H1 (cell line): ENCODE measurements at regions not wholly inside any gene's neighbourhood (a gene's known extent, or its start where the extent isn't known, plus 50 kb on each side); places are given as distances from the start of the nearest gene placed in this dataset.

Experiments used
- CTCF ChIA-PET: fragments of 300-600 bp; sonication (Branson Sonifier 250); formaldehyde crosslinking; loops from one replicate; lab custom pipeline; 2021; ENCODE audit not compliant: partially characterized antibody; lab: Charles Lee
- POLR2A ChIA-PET: fragments of 300-600 bp; sonication (Branson Sonifier 250); formaldehyde crosslinking; loops from one replicate; lab custom pipeline; 2021; ENCODE audit warnings: inconsistent platforms; ENCODE audit not compliant: partially characterized antibody; lab: Charles Lee
- DNase-seq, 2 experiments: peaks; one replicate each; pipeline versions ENCODE4 v3.0.0 to v3.0.0-alpha.2; 2010 to 2022; ENCODE audit warnings: low spot score in 2 of 2, low read depth in 1 of 2, mixed read lengths in 1 of 2
- FAIRE-seq: peaks from 2 replicates; lab custom pipeline; 2011; peaks lifted over from hg19 to GRCh38; lab: Jason Lieb, UNC
- H2AFZ ChIP-seq: 2 replicates; pipeline ENCODE4 v1.8.1; 2012; ENCODE audit warnings: low read length, inconsistent platforms
- H2AK5ac ChIP-seq: 2 replicates; pipeline ENCODE4 v1.6.1; 2013; ENCODE audit warnings: low read depth, low read length
- H2BK120ac ChIP-seq: replicated peaks from 2 replicates; pipeline ENCODE3; 2013; ENCODE audit warnings: low read depth, low read length, inconsistent platforms
- H2BK12ac ChIP-seq: 2 replicates; pipeline ENCODE4 v1.6.1; 2013; ENCODE audit warnings: low read depth, low read length
- H2BK15ac ChIP-seq: 2 replicates; pipeline ENCODE4 v1.6.1; 2013; ENCODE audit warnings: low read length
- H2BK20ac ChIP-seq: 2 replicates; pipeline ENCODE4 v1.6.1; 2013; ENCODE audit warnings: low read length
- H2BK5ac ChIP-seq: 2 replicates; pipeline ENCODE4 v1.6.1; 2013; ENCODE audit warnings: low read depth, low read length
- H3K14ac ChIP-seq: 2 replicates; pipeline ENCODE4 v1.6.1; 2013; ENCODE audit warnings: inconsistent platforms; ENCODE audit not compliant: insufficient read length
- H3K18ac ChIP-seq: 2 replicates; pipeline ENCODE4 v1.6.1; 2013; ENCODE audit warnings: low read length; ENCODE audit errors: extremely low read depth
- H3K23ac ChIP-seq: 2 replicates; pipeline ENCODE4 v1.6.1; 2013; ENCODE audit warnings: inconsistent platforms; ENCODE audit not compliant: insufficient read length
- H3K23me2 ChIP-seq: 2 replicates; pipeline ENCODE4 v1.6.1; 2013; ENCODE audit warnings: low read depth, low read length
- H3K27ac ChIP-seq: 2 replicates; pipeline ENCODE4 v1.6.1; 2011; ENCODE audit warnings: low read depth, low read length, inconsistent platforms
- H3K27me3 ChIP-seq, 4 experiments: replicated peaks in 1 of 4; 1 replicate in 1 of 4; 2 replicates in 3 of 4; pipeline versions ENCODE4 v1.6.1 to v1.8.1; 2011 to 2013; ENCODE audit warnings: low read length in 3 of 4, mild to moderate bottlenecking in 3 of 4, inconsistent platforms in 2 of 4, mixed read lengths in 2 of 4, moderate library complexity in 1 of 4; ENCODE audit not compliant: control insufficient read depth in 3 of 4, insufficient read depth in 3 of 4; ENCODE audit errors: extremely low read depth in 1 of 4
- H3K36me3 ChIP-seq, 4 experiments: 2 replicates each; pipeline versions ENCODE4 v1.6.1 to v1.8.1; 2011 to 2013; ENCODE audit warnings: mild to moderate bottlenecking in 4 of 4, low read length in 3 of 4, moderate library complexity in 2 of 4, control low read depth in 1 of 4, inconsistent platforms in 1 of 4; ENCODE audit not compliant: insufficient read depth in 4 of 4, control insufficient read depth in 2 of 4
- H3K4ac ChIP-seq: replicated peaks from 2 replicates; pipeline ENCODE3; 2013; ENCODE audit warnings: low read length, low read depth, mixed read lengths, inconsistent platforms; ENCODE audit not compliant: insufficient read length
- H3K4me1 ChIP-seq, 4 experiments: replicated peaks in 1 of 4; 1 replicate in 1 of 4; 2 replicates in 3 of 4; pipeline versions ENCODE4 v1.6.1 to v1.8.1; 2011 to 2013; ENCODE audit warnings: low read length in 3 of 4, inconsistent platforms in 2 of 4, mixed read lengths in 1 of 4; ENCODE audit not compliant: insufficient read depth in 4 of 4, control insufficient read depth in 3 of 4
- H3K4me2 ChIP-seq, 2 experiments: 2 replicates each; pipeline versions ENCODE4 v1.6.1 to v1.8.1; 2011 to 2013; ENCODE audit warnings: low read depth in 2 of 2, low read length in 2 of 2, control low read depth in 1 of 2, inconsistent platforms in 1 of 2, mild to moderate bottlenecking in 1 of 2; ENCODE audit not compliant: insufficient read depth in 1 of 2
- H3K4me3 ChIP-seq, 4 experiments: fragments of 200-600, 300-600 bp in 1 of 4; sonication (generic), shearing (Covaris generic), sonication (Bioruptor Twin) in 1 of 4; 2 replicates each; pipeline versions ENCODE4 v1.5.1 to v1.8.1; 2011 to 2016; ENCODE audit warnings: low read length in 4 of 4, low read depth in 3 of 4, control low read depth in 2 of 4, inconsistent platforms in 2 of 4, mild to moderate bottlenecking in 2 of 4, mixed read lengths in 1 of 4, moderate library complexity in 1 of 4; ENCODE audit not compliant: insufficient read depth in 2 of 4; ENCODE audit errors: extremely low read depth in 1 of 4
- H3K56ac ChIP-seq: replicated peaks from 2 replicates; pipeline ENCODE3; 2013; ENCODE audit warnings: low read depth, mild to moderate bottlenecking, mixed read lengths, low read length, inconsistent platforms; ENCODE audit not compliant: insufficient read length
- H3K79me1 ChIP-seq: 2 replicates; pipeline ENCODE4 v1.6.1; 2013; ENCODE audit warnings: low read depth, low read length, control low read depth
- H3K79me2 ChIP-seq, 2 experiments: 2 replicates each; pipeline versions ENCODE4 v1.6.1 to v1.8.1; 2012 to 2013; ENCODE audit warnings: low read length in 2 of 2, mild to moderate bottlenecking in 2 of 2, inconsistent platforms in 1 of 2; ENCODE audit not compliant: insufficient read depth in 2 of 2, control insufficient read depth in 1 of 2
- H3K9ac ChIP-seq, 4 experiments: replicated peaks in 1 of 4; 1 replicate in 1 of 4; 2 replicates in 3 of 4; pipeline versions ENCODE4 v1.6.1 to v1.8.1; 2011 to 2013; ENCODE audit warnings: low read depth in 3 of 4, low read length in 3 of 4, control low read depth in 2 of 4, mild to moderate bottlenecking in 2 of 4, moderate library complexity in 2 of 4, inconsistent platforms in 1 of 4; ENCODE audit errors: extremely low read depth in 1 of 4
- H3K9me3 ChIP-seq, 2 experiments: 2 replicates each; pipeline versions ENCODE4 v1.6.1 to v1.8.1; 2012 to 2013; ENCODE audit warnings: mild to moderate bottlenecking in 2 of 2, moderate library complexity in 2 of 2, control low read depth in 1 of 2, inconsistent platforms in 1 of 2, low read depth in 1 of 2, low read length in 1 of 2, mixed read lengths in 1 of 2; ENCODE audit not compliant: insufficient read depth in 2 of 2
- H4K20me1 ChIP-seq, 2 experiments: replicated peaks in 1 of 2; 2 replicates each; pipeline versions ENCODE3 to v1.8.1; 2011 to 2013; ENCODE audit warnings: inconsistent platforms in 2 of 2, low read length in 2 of 2, mild to moderate bottlenecking in 1 of 2; ENCODE audit not compliant: insufficient read depth in 2 of 2, control insufficient read depth in 1 of 2
- H4K5ac ChIP-seq: 2 replicates; pipeline ENCODE4 v1.6.1; 2013; ENCODE audit warnings: low read length, low read depth, mixed read lengths, inconsistent platforms; ENCODE audit not compliant: insufficient read length
- H4K8ac ChIP-seq: 2 replicates; pipeline ENCODE4 v1.8.0; 2013; ENCODE audit warnings: mild to moderate bottlenecking, moderate library complexity, low read length, inconsistent platforms; ENCODE audit not compliant: insufficient read depth; ENCODE audit errors: extremely low read depth
- H4K91ac ChIP-seq: replicated peaks from 2 replicates; pipeline ENCODE3; 2013; ENCODE audit warnings: low read length, mixed read lengths, inconsistent platforms; ENCODE audit not compliant: insufficient read length
- ASH2L ChIP-seq: fragments of 200-600, 300-600 bp; sonication (generic); IDR thresholded peaks from one replicate; pipeline ENCODE4 v1.7.1; 2017; ENCODE audit warnings: low read length
- BRCA1 ChIP-seq: IDR thresholded peaks from 2 replicates; pipeline ENCODE4 v1.6.1; 2012; ENCODE audit warnings: low read depth, low read length, improper control_type of control experiment
- SUZ12 ChIP-seq: fragments of 200-600 bp; sonication (generic); IDR thresholded peaks from 2 replicates; pipeline ENCODE4 v1.6.1; 2012; ENCODE audit warnings: mild to moderate bottlenecking, inconsistent platforms, low read length, moderate library complexity, mixed read lengths
- WGBS, 2 experiments: shearing (Covaris generic) in 1 of 2; methylation state at CpG; one replicate each; pipeline versions ENCODE4 v1.1.6 to v1.1.7; 2013 to 2015; ENCODE audit warnings: low lambda C conversion rate in 2 of 2, mixed read lengths in 2 of 2, inconsistent platforms in 1 of 2, low coverage in 1 of 2, missing lambda C conversion rate in 1 of 2; ENCODE audit not compliant: insufficient replicate concordance in 2 of 2, insufficient coverage in 1 of 2, insufficient read length in 1 of 2; ENCODE audit errors: extremely low coverage in 1 of 2, missing lambda C conversion rate in 1 of 2; 5-methylcytosine and 5-hydroxymethylcytosine counted together

GRCh38 chr7:50217401-50217800, 87.1 kb upstream of the IKZF1 start:
- no peaks in the 10 kb centered on the region for H4K20me1 ChIP-seq
- no peak overlapping the region for H2BK5ac ChIP-seq
- H2AK5ac ChIP-seq, result no peak overlapping the region
- ChIA-PET CTCF (no interaction called here), POLR2A (no interaction called here)
- H2AFZ ChIP-seq, result no peak overlapping the region
- 0 out of 4 replicates have a peak, but pooled peaks cover 0 to 2% of the 10 kb centered on the region in 2 experiments for H3K9me3 ChIP-seq
- no peak overlapping the region for H3K9ac ChIP-seq
- H2BK12ac ChIP-seq, result no peak overlapping the region
- no peak overlapping the region for H2BK20ac ChIP-seq
- H4K5ac ChIP-seq, result no peak overlapping the region
- no peak overlapping the region for H2BK120ac ChIP-seq
- no peak overlapping the region for H3K4me2 ChIP-seq
- H3K18ac ChIP-seq, result no peak overlapping the region
- H4K8ac ChIP-seq, result no peak overlapping the region
- H3K79me2 ChIP-seq, result no peaks in the 10 kb centered on the region
- no peaks in the 10 kb centered on the region for H3K23me2 ChIP-seq
- no peaks in the 10 kb centered on the region for H3K36me3 ChIP-seq
- FAIRE-seq, result no peak
- no peaks in the 10 kb centered on the region for H3K79me1 ChIP-seq
- H3K23ac ChIP-seq, result no peak overlapping the region
- no peak for TF ChIP-seq SUZ12
- no peak for TF ChIP-seq ASH2L
- TF ChIP-seq BRCA1, result no peak
- H3K56ac ChIP-seq, result no peak overlapping the region
- H3K27ac ChIP-seq, result no peak overlapping the region
- no peak for DNase-seq
- WGBS, 2 experiments, result 93% methylated on average over 4 of the region's 4 CpGs; no CpG with 5 or more reads in 1 of the 2 experiments
- H4K91ac ChIP-seq, result no peak overlapping the region
- no peak overlapping the region for H2BK15ac ChIP-seq
- H3K4me1 ChIP-seq, result no peaks in the 10 kb centered on the region
- no peak overlapping the region for H3K4ac ChIP-seq
- no peaks in the 10 kb centered on the region for H3K27me3 ChIP-seq
- H3K4me3 ChIP-seq, result no peak overlapping the region
- no peak overlapping the region for H3K14ac ChIP-seq
